ENCODE measurements at regions not wholly inside any gene's neighbourhood (a gene's known extent, or its start where the extent isn't known, plus 50 kb on each side); places are given as distances from the start of the nearest gene placed in this dataset.

DNA sequence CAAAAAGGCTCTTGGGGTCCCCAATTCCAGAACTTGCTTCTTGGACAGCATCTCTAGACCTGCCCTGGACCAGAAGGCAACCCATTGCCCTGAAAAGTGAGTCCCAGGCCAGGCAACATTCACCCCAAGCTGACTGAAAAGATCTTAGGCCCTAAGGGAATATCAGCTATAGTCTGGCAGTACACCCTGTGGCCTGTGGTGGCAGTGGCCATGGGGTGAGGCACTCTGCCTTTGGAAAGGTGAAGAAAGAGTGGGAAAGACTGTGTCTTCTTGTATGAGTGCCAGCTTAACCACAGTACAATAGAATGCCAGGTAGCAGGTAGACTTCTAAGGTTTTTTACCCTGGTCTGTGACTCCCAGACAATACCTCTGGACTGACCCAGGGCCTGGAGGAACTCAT lies 564.5 kb downstream of the CDH8 start:
- TF ChIP-seq, protein P1, sequence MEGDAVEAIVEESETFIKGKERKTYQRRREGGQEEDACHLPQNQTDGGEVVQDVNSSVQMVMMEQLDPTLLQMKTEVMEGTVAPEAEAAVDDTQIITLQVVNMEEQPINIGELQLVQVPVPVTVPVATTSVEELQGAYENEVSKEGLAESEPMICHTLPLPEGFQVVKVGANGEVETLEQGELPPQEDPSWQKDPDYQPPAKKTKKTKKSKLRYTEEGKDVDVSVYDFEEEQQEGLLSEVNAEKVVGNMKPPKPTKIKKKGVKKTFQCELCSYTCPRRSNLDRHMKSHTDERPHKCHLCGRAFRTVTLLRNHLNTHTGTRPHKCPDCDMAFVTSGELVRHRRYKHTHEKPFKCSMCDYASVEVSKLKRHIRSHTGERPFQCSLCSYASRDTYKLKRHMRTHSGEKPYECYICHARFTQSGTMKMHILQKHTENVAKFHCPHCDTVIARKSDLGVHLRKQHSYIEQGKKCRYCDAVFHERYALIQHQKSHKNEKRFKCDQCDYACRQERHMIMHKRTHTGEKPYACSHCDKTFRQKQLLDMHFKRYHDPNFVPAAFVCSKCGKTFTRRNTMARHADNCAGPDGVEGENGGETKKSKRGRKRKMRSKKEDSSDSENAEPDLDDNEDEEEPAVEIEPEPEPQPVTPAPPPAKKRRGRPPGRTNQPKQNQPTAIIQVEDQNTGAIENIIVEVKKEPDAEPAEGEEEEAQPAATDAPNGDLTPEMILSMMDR (IDR thresholded peaks at IDR 0.05): no peak
- TF ChIP-seq POLR2A (IDR thresholded peaks at IDR 0.05) (no peak), EP300 (IDR thresholded peaks at IDR 0.05) (no peak)

Data from ovary (tissue), 3 donors.